Neural cell (in vitro differentiated cells): ENCODE measurements at regions not wholly inside any gene's neighbourhood (a gene's known extent, or its start where the extent isn't known, plus 50 kb on each side); places are given as distances from the start of the nearest gene placed in this dataset.

Source experiments
- H2AFZ ChIP-seq: fragments of 200-600, 300-800 bp; sonication (generic), shearing (Covaris generic); 2 replicates; pipeline ENCODE4 v1.6.0; 2014; ENCODE audit warnings: low read depth, mild to moderate bottlenecking, antibody characterized with exemption, low read length, moderate library complexity
- H3F3A ChIP-seq: fragments of 200-600 bp; shearing (Covaris generic); 2 replicates; pipeline ENCODE4 v1.6.1; 2016; ENCODE audit warnings: mild to moderate bottlenecking, moderate library complexity, mixed read lengths, antibody characterized with exemption, low read length; ENCODE audit not compliant: insufficient read depth, poor library complexity, severe bottlenecking
- H3K27ac ChIP-seq: fragments of 200-600, 300-800 bp; sonication (generic), shearing (Covaris generic); 2 replicates; pipeline ENCODE4 v1.5.1; 2014; ENCODE audit warnings: mild to moderate bottlenecking, low read length, moderate library complexity
- H3K27me3 ChIP-seq: fragments of 300-800, 200-600 bp; sonication (generic), shearing (Covaris generic); 2 replicates; pipeline ENCODE4 v1.6.0; 2014; ENCODE audit warnings: mild to moderate bottlenecking, low read depth, low read length, moderate library complexity; ENCODE audit not compliant: insufficient read depth
- H3K36me3 ChIP-seq: fragments of 300-800, 200-600 bp; sonication (generic), shearing (Covaris generic); 2 replicates; pipeline ENCODE4 v1.5.1; 2014; ENCODE audit warnings: mild to moderate bottlenecking, antibody characterized with exemption, low read length, moderate library complexity; ENCODE audit not compliant: insufficient read depth
- H3K4me2 ChIP-seq: fragments of 300-800, 200-600 bp; sonication (generic), shearing (Covaris generic); 2 replicates; pipeline ENCODE4 v1.6.0; 2014; ENCODE audit warnings: mild to moderate bottlenecking, low read length
- H3K4me3 ChIP-seq: fragments of 300-800, 200-600 bp; sonication (generic), shearing (Covaris generic); 2 replicates; pipeline ENCODE4 v1.5.1; 2014; ENCODE audit warnings: mild to moderate bottlenecking, low read length, moderate library complexity
- H3K79me2 ChIP-seq: fragments of 200-600 bp; shearing (Covaris generic); replicated peaks from 2 replicates; pipeline ENCODE4 v1.6.0; 2014; ENCODE audit warnings: mild to moderate bottlenecking, low read length, moderate library complexity; ENCODE audit not compliant: insufficient read depth
- H3K9ac ChIP-seq: fragments of 300-800, 200-600 bp; sonication (generic), shearing (Covaris generic); 2 replicates; pipeline ENCODE4 v1.6.1; 2016; ENCODE audit warnings: mild to moderate bottlenecking, low read length, mixed read lengths
- H3K9me2 ChIP-seq: fragments of 200-600 bp; shearing (Covaris generic); 2 replicates; pipeline ENCODE4 v1.6.1; 2016; ENCODE audit warnings: mild to moderate bottlenecking, low read length, mixed read lengths; ENCODE audit not compliant: insufficient read depth
- H3K9me3 ChIP-seq: fragments of 200-600, 300-800 bp; sonication (generic), shearing (Covaris generic); 2 replicates; pipeline ENCODE4 v1.6.1; 2016; ENCODE audit warnings: mild to moderate bottlenecking, mixed run types, low read length, moderate library complexity, mixed read lengths
- H4K20me1 ChIP-seq: fragments of 200-600 bp; shearing (Covaris generic); 2 replicates; pipeline ENCODE4 v1.6.1; 2016; ENCODE audit warnings: mild to moderate bottlenecking, mixed run types; ENCODE audit not compliant: insufficient read depth
- EP300 ChIP-seq: fragments of 450-650 bp; conservative IDR thresholded peaks from 2 replicates; pipeline ENCODE4 v1.6.1; 2014; ENCODE audit warnings: antibody characterized with exemption, mild to moderate bottlenecking, moderate library complexity; ENCODE audit not compliant: poor library complexity, severe bottlenecking
- EZH2 ChIP-seq: fragments of 200-600, 300-800 bp; shearing (Covaris generic), sonication (generic); IDR thresholded peaks from 2 replicates; pipeline ENCODE4 v1.6.1; 2014; ENCODE audit warnings: antibody characterized with exemption, low read length, borderline replicate concordance, mild to moderate bottlenecking; ENCODE audit not compliant: insufficient read depth, poor library complexity, severe bottlenecking
- MXI1 ChIP-seq: fragments of 450-650 bp; conservative IDR thresholded peaks from 2 replicates; pipeline ENCODE4 v1.6.1; 2014; ENCODE audit warnings: antibody characterized with exemption, mild to moderate bottlenecking; ENCODE audit not compliant: poor library complexity, severe bottlenecking
- POLR2AphosphoS5 ChIP-seq: IDR thresholded peaks from 2 replicates; pipeline ENCODE4 v1.6.1; 2012
- RAD21 ChIP-seq: fragments of 450-650 bp; conservative IDR thresholded peaks from 2 replicates; pipeline ENCODE4 v1.6.1; 2014; ENCODE audit warnings: antibody characterized with exemption, mild to moderate bottlenecking, moderate library complexity
- REST ChIP-seq: IDR thresholded peaks from 2 replicates; pipeline ENCODE4 v1.6.1; 2012; ENCODE audit warnings: borderline replicate concordance
- SMC3 ChIP-seq: fragments of 450-650 bp; conservative IDR thresholded peaks from 2 replicates; pipeline ENCODE4 v1.6.1; 2014; ENCODE audit warnings: antibody characterized with exemption, mild to moderate bottlenecking, moderate library complexity; ENCODE audit not compliant: poor library complexity
- TAF1 ChIP-seq: IDR thresholded peaks from 2 replicates; pipeline ENCODE4 v1.6.1; 2012; ENCODE audit warnings: low read depth
- TF ChIP-seq, protein P1 (sequence below): fragments of 450-650 bp; IDR thresholded peaks from 2 replicates; pipeline ENCODE4 v1.5.1; 2014; ENCODE audit warnings: antibody characterized with exemption, mild to moderate bottlenecking, moderate library complexity; ENCODE audit not compliant: poor library complexity, severe bottlenecking

GRCh38 chr6:125507987-125508655, 206.4 kb upstream of the HDDC2 start:
- no peaks in the 10 kb centered on the region for H3F3A ChIP-seq
- H3K9me2 ChIP-seq, result no peaks in the 10 kb centered on the region
- no peaks in the 10 kb centered on the region for H4K20me1 ChIP-seq
- no peak overlapping the region for H3K4me2 ChIP-seq
- TF ChIP-seq, protein P1, sequence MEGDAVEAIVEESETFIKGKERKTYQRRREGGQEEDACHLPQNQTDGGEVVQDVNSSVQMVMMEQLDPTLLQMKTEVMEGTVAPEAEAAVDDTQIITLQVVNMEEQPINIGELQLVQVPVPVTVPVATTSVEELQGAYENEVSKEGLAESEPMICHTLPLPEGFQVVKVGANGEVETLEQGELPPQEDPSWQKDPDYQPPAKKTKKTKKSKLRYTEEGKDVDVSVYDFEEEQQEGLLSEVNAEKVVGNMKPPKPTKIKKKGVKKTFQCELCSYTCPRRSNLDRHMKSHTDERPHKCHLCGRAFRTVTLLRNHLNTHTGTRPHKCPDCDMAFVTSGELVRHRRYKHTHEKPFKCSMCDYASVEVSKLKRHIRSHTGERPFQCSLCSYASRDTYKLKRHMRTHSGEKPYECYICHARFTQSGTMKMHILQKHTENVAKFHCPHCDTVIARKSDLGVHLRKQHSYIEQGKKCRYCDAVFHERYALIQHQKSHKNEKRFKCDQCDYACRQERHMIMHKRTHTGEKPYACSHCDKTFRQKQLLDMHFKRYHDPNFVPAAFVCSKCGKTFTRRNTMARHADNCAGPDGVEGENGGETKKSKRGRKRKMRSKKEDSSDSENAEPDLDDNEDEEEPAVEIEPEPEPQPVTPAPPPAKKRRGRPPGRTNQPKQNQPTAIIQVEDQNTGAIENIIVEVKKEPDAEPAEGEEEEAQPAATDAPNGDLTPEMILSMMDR, result no peak
- TF ChIP-seq REST (no peak), MXI1 (no peak), EZH2 (no peak), POLR2AphosphoS5 (no peak), SMC3 (no peak), TAF1 (no peak)
- H3K36me3 ChIP-seq, result no peaks in the 10 kb centered on the region
- no peak overlapping the region for H3K27ac ChIP-seq
- H3K4me3 ChIP-seq, result no peak overlapping the region
- H3K79me2 ChIP-seq, result no peaks in the 10 kb centered on the region
- no peak overlapping the region for H3K9ac ChIP-seq
- no peaks in the 10 kb centered on the region for H3K9me3 ChIP-seq
- H3K27me3 ChIP-seq, result no peaks in the 10 kb centered on the region
- no peak overlapping the region for H2AFZ ChIP-seq

- H3K9ac ChIP-seq, result no peak overlapping the region
- no peaks in the 10 kb centered on the region for H3F3A ChIP-seq
- no peaks in the 10 kb centered on the region for H3K9me2 ChIP-seq
- no peak overlapping the region for H2AFZ ChIP-seq
- no peak overlapping the region for H3K4me3 ChIP-seq
- H3K27me3 ChIP-seq, result no peaks in the 10 kb centered on the region
- H3K36me3 ChIP-seq, result no peaks in the 10 kb centered on the region
- no peaks in the 10 kb centered on the region for H3K79me2 ChIP-seq
- no peak overlapping the region for H3K27ac ChIP-seq
- H4K20me1 ChIP-seq, result no peaks in the 10 kb centered on the region
- no peaks in the 10 kb centered on the region for H3K9me3 ChIP-seq
- TF ChIP-seq RAD21 (no peak), EP300 (no peak), MXI1 (no peak), POLR2AphosphoS5 (no peak), REST (no peak), TAF1 (no peak), SMC3 (no peak), EZH2 (no peak)
- TF ChIP-seq, protein P1, result no peak
- no peak overlapping the region for H3K4me2 ChIP-seq
These were observed 207.0 kb upstream of the HDDC2 start for GRCh38 chr6:125508793-125509192.
